HL-60 (cell line): ENCODE measurements at regions not wholly inside any gene's neighbourhood (a gene's known extent, or its start where the extent isn't known, plus 50 kb on each side); places are given as distances from the start of the nearest gene placed in this dataset.
"Not testable (repeated sequence)": the region's sequence is repeated elsewhere in the genome, so short reads cannot be mapped to it uniquely, and the experiment has no call there.

Source experiments
- DNase-seq, 2 experiments: peaks; one replicate each; pipeline ENCODE4 v3.0.0-alpha.2; 2010 to 2020; ENCODE audit warnings: low read depth in 1 of 2, low spot score in 1 of 2
- H3K27ac ChIP-seq: fragments of 250-450 bp; sonication (Bioruptor Pico); replicated peaks from 2 replicates; pipeline ENCODE4 v1.5.1; 2020; ENCODE audit warnings: mild to moderate bottlenecking, moderate library complexity
- H3K27me3 ChIP-seq: fragments of 250-450 bp; sonication (Bioruptor Pico); 2 replicates; pipeline ENCODE4 v1.5.1; 2021; ENCODE audit warnings: mild to moderate bottlenecking, moderate library complexity; ENCODE audit not compliant: insufficient read depth, poor library complexity, severe bottlenecking
- H3K4me3 ChIP-seq: replicated peaks from 2 replicates; pipeline ENCODE4 v1.5.1; 2011; ENCODE audit warnings: mild to moderate bottlenecking, control low read depth, low read length; ENCODE audit not compliant: insufficient read depth
- CTCF ChIP-seq: IDR thresholded peaks from one replicate; pipeline ENCODE4 v1.5.1; 2011; ENCODE audit warnings: low read length, control low read depth, inconsistent platforms; ENCODE audit not compliant: insufficient read depth
- GABPA ChIP-seq: IDR thresholded peaks from 2 replicates; pipeline ENCODE4 v1.6.1; 2012; ENCODE audit warnings: low read depth
- POLR2AphosphoS5 ChIP-seq: IDR thresholded peaks from 2 replicates; pipeline ENCODE4 v1.6.1; 2012; ENCODE audit warnings: low read depth
- SPI1 ChIP-seq: IDR thresholded peaks from 2 replicates; pipeline ENCODE4 v1.6.1; 2012; ENCODE audit warnings: low read depth, mild to moderate bottlenecking, borderline replicate concordance
- TF ChIP-seq, protein P1 (sequence below): IDR thresholded peaks from 2 replicates; pipeline ENCODE4 v1.6.1; 2012; ENCODE audit warnings: low read depth; ENCODE audit not compliant: insufficient replicate concordance

GRCh38 chr17:22277595-22277994 lies 585.3 kb downstream of the KCNJ18 start:
- TF ChIP-seq, protein P1, sequence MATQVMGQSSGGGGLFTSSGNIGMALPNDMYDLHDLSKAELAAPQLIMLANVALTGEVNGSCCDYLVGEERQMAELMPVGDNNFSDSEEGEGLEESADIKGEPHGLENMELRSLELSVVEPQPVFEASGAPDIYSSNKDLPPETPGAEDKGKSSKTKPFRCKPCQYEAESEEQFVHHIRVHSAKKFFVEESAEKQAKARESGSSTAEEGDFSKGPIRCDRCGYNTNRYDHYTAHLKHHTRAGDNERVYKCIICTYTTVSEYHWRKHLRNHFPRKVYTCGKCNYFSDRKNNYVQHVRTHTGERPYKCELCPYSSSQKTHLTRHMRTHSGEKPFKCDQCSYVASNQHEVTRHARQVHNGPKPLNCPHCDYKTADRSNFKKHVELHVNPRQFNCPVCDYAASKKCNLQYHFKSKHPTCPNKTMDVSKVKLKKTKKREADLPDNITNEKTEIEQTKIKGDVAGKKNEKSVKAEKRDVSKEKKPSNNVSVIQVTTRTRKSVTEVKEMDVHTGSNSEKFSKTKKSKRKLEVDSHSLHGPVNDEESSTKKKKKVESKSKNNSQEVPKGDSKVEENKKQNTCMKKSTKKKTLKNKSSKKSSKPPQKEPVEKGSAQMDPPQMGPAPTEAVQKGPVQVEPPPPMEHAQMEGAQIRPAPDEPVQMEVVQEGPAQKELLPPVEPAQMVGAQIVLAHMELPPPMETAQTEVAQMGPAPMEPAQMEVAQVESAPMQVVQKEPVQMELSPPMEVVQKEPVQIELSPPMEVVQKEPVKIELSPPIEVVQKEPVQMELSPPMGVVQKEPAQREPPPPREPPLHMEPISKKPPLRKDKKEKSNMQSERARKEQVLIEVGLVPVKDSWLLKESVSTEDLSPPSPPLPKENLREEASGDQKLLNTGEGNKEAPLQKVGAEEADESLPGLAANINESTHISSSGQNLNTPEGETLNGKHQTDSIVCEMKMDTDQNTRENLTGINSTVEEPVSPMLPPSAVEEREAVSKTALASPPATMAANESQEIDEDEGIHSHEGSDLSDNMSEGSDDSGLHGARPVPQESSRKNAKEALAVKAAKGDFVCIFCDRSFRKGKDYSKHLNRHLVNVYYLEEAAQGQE: no peak
- no peak for TF ChIP-seq CTCF
- no peak for TF ChIP-seq GABPA
- no peaks in the 10 kb centered on the region for H3K27me3 ChIP-seq
- no peak overlapping the region for H3K4me3 ChIP-seq

GRCh38 chr17:22278302-22279275 lies 586.3 kb downstream of the KCNJ18 start:
- no peak for TF ChIP-seq POLR2AphosphoS5
- no peak for TF ChIP-seq GABPA
- TF ChIP-seq CTCF: no peak
- no peak for TF ChIP-seq SPI1
- TF ChIP-seq, protein P1: no peak
- Histone ChIP-seq H3K27ac (no peak overlapping the region), H3K4me3 (no peak overlapping the region), H3K27me3 (no peaks in the 10 kb centered on the region)
- no peak for DNase-seq

More at GRCh38 chr17:22277595-22277994, 585.3 kb downstream of the KCNJ18 start:
- no peak overlapping the region for H3K27ac ChIP-seq
- no peak for DNase-seq

GRCh38 chr17:22286337-22287041 lies 594.2 kb downstream of the KCNJ18 start:
- Histone ChIP-seq H3K27me3 (no peaks in the 10 kb centered on the region), H3K27ac (no peak overlapping the region), H3K4me3 (no peak overlapping the region)
- no peak for TF ChIP-seq GABPA
- no peak for TF ChIP-seq SPI1
- no peak for TF ChIP-seq CTCF
- DNase-seq: no peak

DNA sequence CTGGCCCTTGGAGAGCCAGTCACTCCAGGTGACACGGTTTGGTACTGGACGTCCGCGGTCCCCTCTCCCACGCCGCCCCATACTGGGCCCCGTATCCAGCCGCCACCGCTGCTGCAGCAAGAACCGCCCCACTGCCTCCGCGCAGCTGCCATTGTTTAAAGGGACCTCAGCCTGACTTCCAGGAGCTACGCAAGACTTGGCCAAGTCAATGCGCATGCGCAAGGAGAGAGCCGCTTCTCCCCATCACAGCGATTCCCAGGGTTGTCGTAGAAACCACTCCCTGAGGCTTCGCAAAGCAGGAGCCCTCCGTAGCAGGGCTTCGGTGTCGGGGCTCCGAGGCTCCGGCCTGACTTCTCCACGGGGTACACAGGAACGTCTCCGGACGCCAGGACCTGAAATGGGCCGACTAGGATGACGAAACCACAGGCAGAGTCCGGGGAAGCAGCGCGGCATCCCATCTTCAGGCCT lies 606.2 kb downstream of the KCNJ18 start:
- H3K27ac ChIP-seq, H3K4me3 ChIP-seq, H3K27me3 ChIP-seq, DNase-seq: not testable (repeated sequence)
